HG03565 (cell line): ENCODE measurements at regions not wholly inside any gene's neighbourhood (a gene's known extent, or its start where the extent isn't known, plus 50 kb on each side); places are given as distances from the start of the nearest gene placed in this dataset.

Experiments
- ATAC-seq: cut with Tn5 transposase; IDR thresholded peaks from one replicate; pipeline ENCODE4 v1.9.1; 2021; ENCODE audit warnings: mild to moderate bottlenecking, moderate library complexity; ENCODE audit not compliant: unreplicated experiment

DNA sequence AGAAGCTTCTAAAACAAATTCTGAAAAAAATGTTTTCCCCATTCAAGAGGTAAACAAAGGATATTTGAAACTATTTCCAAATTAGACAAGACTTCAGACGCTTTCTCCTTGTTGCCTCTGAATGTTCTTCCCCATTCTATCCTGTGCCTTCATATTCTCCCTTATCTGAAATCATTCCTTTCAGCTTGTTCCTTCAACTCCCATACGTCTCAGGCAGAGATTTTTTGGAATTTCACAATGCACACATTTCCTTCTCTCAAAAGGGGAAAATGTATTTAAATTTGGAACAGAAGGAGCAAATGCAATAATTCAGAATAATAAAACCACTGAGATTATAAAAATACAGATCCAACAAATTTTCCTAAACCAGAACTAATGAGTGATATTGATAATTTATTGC is 198.7 kb upstream of the IVNS1ABP start:
- ATAC-seq: no peak

DNA sequence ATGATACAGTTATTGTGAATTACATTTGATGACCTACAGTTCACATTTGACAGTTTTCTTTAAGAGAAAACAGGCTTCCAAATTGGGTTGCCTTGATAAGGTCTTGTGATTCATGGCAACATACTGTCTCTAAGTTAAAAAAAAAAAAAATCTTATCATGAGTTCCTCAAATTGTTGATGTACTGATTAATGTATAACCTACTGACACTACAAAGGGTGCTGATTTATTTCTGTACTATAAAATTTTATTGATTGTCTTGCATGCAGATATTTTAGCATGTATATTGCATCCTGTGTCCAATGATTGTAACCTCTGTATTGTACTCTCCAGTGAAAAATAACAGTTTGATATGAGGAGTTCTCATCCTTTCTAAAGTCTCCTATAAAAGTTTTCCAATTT is 197.3 kb upstream of the IVNS1ABP start:
- no peak for ATAC-seq

GRCh38 chr1:185512442-185512841 is 195.4 kb upstream of the IVNS1ABP start:
- no peak for ATAC-seq

DNA sequence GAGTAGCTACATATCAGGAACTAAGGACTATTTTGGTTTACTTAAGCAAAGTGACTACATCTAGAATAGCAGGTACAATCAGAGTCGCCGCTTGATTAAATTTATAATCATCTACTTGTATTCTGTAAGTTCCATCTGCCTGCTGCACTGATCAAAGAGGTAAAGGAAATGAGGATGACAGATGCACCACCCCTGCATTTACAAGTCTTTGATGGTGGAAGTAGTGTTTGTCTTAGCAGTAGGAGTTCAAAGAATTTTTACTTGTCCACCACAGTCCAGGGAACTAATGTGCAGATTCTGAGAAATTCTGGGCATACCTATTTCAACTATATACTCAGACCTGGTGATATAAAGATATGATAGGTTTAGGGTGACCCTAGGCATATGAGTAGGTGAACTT is 184.1 kb upstream of the IVNS1ABP start:
- no peak for ATAC-seq

DNA sequence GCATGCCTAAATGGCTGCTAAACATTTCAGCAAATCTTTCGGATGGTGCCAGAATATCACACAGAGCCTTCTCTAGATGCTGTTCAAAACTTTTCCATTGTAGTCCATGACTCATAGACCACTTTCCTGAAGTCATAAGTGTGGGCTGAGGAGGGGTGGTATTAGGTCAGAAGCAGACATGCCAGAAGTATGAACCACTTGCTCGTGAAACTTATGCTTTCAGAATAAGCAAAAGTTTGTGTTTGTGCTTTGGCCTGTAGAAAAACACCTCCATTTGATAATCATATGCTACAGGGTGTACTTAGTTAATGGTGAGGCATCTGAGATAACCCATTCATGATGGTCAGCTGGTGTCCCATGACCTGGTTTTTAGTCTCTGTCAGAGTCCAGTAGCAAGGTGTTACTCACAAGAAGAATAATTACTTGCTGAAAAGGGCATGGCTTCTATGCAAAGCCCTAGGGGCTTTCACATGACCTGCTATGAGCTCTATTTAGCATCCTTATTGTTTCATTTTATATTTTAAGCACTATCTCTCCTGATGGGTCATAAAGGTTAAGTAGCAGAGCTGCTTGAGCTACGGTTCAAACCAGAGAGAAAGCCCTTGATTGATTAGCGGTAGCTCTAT is 183.1 kb upstream of the IVNS1ABP start:
- ATAC-seq: no peak

DNA sequence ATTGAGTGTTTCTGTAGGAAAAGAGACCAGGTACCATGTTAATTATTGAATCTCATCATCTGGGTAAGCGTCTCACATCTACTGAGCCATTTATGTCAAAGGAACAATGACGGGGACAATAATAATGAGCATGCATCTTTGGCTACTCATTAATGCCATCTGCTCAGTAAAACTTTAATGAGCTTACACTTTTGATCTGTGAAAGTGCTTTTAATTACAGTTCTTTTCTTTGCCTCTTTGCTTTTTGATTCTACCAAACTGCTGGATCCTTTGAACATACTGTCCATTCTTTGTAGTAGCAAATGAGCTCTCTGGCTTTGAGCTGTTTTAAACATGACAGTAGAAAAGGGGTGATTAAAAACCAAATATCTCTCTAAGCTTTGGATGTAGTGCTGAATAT is 181.2 kb upstream of the IVNS1ABP start:
- ATAC-seq: no peak

DNA sequence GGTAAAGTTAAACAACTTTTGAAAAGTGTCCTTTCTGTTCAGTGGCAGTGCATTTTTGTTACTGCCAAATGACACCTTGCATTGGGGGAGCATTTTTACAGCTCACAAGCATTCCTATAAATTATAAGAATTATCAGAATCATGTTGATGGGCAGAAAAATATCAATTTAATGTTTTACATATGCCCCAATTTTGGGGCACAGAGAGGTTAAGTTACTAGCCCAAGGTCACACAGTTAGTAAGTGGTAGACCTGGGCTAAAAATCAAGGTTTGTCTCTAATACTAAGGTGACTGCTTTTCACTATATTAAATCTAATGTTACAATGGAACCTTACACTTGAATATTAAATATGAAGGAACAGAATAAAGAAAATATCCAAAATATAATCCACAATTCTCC is 180.1 kb upstream of the IVNS1ABP start:
- ATAC-seq: no peak

- no peak for ATAC-seq
Measured at GRCh38 chr1:185495898-185496297, 178.9 kb upstream of the IVNS1ABP start.

GRCh38 chr1:185495007-185495406 is 178.0 kb upstream of the IVNS1ABP start:
- ATAC-seq: no peak

DNA sequence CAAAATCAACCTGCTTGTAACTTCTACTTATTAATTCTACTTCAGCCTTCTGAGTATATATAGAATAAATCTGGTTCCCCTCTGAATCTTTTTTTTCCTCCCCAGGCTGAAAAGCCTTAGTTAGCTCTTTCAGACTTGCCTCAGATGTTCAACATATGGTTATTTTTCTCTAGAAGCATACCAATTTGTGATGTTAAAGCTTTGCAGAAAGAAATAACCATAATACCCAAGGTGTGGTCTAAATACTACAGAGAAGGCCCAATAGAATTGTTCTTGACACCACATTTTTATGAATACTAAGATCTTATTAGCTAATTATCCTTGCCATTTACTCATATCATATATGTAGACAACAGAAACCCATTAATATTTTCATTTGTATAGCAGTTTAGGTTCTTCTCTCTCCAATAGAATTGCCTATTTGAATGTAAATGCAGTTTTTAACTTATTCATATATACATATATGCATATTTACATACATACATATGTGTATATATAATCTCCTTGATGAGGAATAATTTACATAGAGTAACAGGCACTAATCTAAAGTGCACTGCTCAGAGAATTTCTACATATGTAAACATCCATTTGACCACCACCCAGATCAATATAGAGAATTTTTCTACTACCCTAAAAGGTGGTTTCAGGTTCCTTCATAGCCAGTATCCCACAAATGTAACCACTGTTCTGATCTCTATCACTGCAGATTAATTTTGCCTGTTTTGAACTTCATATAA is 175.2 kb upstream of the IVNS1ABP start:
- ATAC-seq: no peak

DNA sequence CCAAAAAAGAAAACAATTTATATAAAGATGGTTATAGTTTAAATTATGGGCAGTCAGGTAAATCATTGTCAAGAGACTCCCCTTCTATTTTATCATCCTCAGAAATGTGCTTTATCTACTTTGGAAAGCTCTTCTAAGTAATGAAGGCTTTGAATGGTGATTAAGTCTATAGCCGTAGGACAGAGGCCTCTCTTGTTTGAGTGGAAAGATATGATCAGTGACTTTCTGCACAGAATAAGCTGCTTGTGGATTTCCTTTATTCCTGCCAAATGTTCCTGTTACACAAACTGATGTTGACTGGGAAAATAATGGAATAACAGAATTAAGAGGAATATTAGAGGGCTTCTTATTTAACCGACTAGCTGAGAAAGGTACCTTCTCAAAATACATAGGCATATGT is 174.6 kb upstream of the IVNS1ABP start:
- ATAC-seq: no peak

GRCh38 chr1:185490924-185491323 is 173.9 kb upstream of the IVNS1ABP start:
- no peak for ATAC-seq

GRCh38 chr1:185489406-185489805 is 172.4 kb upstream of the IVNS1ABP start:
- no peak for ATAC-seq

DNA sequence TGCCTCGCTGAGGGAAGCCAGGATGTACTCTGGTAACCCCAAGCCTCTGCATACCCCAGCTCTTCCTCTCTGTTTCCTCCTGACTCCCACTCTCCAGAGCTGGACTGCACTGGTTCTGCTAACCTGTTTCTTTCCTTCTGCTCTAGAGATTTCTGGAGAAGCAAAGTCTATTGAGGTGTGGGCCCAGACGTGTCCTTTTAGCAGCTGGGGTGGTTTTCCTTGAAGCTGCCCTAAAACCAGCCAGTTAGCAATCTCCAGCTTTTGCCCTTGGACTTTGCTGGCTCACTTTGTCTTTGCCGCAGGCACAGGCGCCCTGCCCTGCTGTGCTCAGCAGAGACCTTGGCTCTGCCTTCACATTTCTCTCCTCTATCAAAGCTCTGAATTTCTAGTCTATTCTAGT is 171.8 kb upstream of the IVNS1ABP start:
- no peak for ATAC-seq

GRCh38 chr1:185487936-185488335 is 170.9 kb upstream of the IVNS1ABP start:
- no peak for ATAC-seq

DNA sequence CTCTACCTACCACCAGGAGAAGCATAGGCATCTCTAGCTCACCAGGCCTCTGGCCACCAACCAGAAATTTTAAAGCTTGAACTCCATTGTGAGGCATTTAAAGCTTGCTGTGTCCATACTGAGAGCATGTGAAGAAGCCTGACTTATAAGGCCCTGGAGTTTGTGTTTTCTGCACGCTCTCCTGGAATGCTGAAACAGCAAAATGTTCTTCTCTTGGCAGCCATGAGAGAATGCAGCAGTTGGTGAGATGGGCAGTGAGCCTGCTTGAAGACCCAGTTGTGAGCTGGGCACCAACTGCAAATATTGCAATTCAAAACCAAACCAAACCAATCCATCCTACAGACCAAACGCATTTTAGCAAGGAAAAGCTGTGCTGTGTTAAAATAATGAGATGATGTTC is 170.0 kb upstream of the IVNS1ABP start:
- ATAC-seq: no peak

GRCh38 chr1:185486346-185486745 is 169.3 kb upstream of the IVNS1ABP start:
- ATAC-seq: no peak

- no peak for ATAC-seq
Measured at GRCh38 chr1:185483664-185484450, 166.8 kb upstream of the IVNS1ABP start.

DNA sequence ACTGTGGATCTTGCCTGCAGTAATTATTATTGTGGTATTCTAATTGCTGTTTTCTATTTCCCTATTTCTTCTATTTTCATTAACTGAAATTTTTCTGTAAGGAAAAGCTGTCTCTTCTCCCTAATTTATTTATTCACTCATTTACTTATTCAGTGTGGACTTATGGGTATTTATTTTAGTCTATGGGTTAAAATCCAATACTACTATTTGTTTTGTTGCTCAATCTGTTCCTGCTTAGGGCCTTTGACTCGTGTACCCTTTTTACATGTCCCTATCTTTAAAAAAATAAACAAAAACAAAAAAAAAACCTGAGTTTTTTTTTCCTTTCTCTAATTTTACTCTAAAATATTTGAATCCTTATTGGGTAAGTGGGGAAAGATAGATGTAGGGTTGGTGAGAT is 166.2 kb upstream of the IVNS1ABP start:
- ATAC-seq: no peak

DNA sequence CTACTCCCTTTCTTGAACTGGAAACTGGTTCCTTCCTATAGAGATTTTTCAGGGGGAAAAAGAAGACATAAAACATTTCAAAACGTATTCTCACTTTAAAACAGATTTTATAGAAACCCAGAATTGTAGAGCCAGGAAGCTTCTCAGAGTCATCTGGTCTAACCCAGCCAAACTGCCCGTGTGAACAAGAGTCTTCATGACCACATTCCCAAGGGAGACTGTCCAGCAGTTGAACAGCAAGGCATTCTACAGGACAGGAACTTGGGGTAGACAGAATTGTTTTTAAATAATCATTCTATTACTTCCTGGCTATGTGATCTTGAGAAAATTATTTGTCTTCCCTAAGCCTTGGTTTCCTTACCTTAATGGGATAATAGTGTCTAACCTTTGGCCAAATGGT is 163.5 kb upstream of the IVNS1ABP start:
- ATAC-seq: no peak

- ATAC-seq: no peak
Measured at GRCh38 chr1:185479796-185480195, 162.8 kb upstream of the IVNS1ABP start.

DNA sequence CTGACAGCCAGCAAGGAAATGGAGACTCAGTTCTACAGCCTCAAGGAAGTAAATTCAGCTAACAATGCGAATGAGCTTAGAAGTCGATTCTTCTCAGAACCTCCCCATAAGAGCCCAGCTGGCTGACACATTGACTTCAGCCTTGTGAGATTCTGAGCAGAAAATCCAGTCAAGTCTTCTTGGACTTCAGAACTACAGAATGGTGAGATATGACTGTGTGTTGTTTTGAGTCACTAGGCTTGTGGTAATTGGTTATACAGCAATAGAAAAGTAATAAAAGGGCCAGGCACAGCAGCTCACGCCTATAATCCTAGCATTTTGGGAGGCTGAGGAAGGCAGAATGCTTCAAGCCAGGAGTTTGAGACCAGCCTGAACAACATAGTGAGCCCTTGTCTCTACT is 161.8 kb upstream of the IVNS1ABP start:
- no peak for ATAC-seq
